Kidney epithelial cell (primary cell): ENCODE measurements at regions not wholly inside any gene's neighbourhood (a gene's known extent, or its start where the extent isn't known, plus 50 kb on each side); places are given as distances from the start of the nearest gene placed in this dataset.
A peak's percentile ranks its signal among the peaks of the same experiment; 100 is the strongest.

Experiments used
- DNase-seq: peaks from one replicate; pipeline ENCODE4 v3.0.0-alpha.2; 2010; ENCODE audit warnings: low read depth
- H3K27me3 ChIP-seq: 2 replicates; pipeline ENCODE4 v1.6.0; 2011; ENCODE audit warnings: low read length; ENCODE audit not compliant: control insufficient read depth, insufficient read depth
- H3K36me3 ChIP-seq: 2 replicates; pipeline ENCODE4 v1.5.1; 2011; ENCODE audit warnings: low read length; ENCODE audit not compliant: control insufficient read depth, insufficient read depth
- H3K4me3 ChIP-seq: 2 replicates; pipeline ENCODE4 v1.5.1; 2011; ENCODE audit warnings: low read depth, mild to moderate bottlenecking, control low read depth, low read length
- TF ChIP-seq, protein P1 (sequence below): IDR thresholded peaks from 2 replicates; pipeline ENCODE4 v1.5.1; 2011; ENCODE audit warnings: mild to moderate bottlenecking, moderate library complexity, low read length, control low read depth, inconsistent platforms; ENCODE audit not compliant: insufficient read depth, poor library complexity, severe bottlenecking

DNA sequence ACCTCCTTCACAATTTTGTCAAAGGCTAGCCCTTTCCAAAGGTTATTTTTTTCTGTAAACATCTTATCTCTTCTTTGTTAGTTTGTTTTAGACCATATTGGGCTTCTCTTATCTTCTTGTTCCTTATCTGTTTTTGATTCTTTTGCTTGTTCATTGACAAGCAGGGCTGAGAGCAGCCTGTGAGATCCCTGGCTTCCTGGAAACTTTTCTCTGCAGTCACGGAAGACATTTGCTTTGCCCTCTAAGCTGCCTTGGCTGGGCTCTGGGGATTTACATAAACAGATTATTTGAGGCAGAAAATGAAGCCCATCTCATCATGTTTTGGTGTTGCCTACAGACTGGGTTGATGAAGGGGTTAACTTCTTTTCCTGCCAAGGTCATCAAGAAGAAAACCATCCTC, 157.4 kb upstream of the AMOT start:
- TF ChIP-seq, protein P1, sequence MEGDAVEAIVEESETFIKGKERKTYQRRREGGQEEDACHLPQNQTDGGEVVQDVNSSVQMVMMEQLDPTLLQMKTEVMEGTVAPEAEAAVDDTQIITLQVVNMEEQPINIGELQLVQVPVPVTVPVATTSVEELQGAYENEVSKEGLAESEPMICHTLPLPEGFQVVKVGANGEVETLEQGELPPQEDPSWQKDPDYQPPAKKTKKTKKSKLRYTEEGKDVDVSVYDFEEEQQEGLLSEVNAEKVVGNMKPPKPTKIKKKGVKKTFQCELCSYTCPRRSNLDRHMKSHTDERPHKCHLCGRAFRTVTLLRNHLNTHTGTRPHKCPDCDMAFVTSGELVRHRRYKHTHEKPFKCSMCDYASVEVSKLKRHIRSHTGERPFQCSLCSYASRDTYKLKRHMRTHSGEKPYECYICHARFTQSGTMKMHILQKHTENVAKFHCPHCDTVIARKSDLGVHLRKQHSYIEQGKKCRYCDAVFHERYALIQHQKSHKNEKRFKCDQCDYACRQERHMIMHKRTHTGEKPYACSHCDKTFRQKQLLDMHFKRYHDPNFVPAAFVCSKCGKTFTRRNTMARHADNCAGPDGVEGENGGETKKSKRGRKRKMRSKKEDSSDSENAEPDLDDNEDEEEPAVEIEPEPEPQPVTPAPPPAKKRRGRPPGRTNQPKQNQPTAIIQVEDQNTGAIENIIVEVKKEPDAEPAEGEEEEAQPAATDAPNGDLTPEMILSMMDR, result no peak
- no peak for DNase-seq
- H3K4me3 ChIP-seq, result no peak overlapping the region
- H3K36me3 ChIP-seq, result no peaks in the 10 kb centered on the region
- H3K27me3 ChIP-seq, result no peaks in the 10 kb centered on the region

DNA sequence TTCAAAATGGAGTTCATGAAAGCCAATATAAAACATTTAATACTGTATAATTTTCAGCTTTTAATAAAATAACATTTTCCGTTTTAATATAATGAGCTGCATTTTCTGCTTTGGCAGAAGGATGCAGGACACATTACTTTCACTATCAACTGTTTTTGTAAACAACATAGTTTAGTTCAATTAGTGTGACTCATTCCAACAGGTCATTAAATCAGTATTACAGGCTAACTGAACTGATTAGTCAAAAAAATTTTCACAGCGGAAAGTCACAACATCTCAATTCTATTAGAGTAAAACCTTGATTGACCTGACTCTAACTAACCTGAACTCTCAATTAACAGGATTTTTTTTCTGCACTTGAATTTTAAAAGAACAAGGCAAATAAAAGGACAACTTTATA, 151.2 kb upstream of the AMOT start:
- DNase-seq, result no peak
- H3K27me3 ChIP-seq, result no peaks in the 10 kb centered on the region
- TF ChIP-seq, protein P1, result no peak

DNA sequence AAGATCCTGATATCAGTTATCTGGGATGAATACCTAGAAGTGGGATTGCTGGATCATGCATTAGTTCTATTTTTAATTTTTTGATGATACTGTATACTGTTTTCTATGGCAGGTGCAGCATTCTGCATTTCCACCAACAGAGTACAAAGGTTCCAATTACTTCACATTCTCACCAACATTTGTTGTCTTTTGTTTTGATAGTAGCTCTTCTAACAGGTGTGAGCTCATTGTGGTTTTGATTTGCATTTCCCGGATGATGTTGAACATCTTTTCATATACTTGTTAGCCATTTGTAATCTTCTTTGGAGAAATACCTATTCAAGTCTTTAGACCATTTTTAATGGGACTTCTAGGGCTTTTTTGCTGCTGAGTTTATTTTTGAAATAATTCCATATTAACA, 139.2 kb upstream of the AMOT start:
- H3K27me3 ChIP-seq, result no peaks in the 10 kb centered on the region
- DNase-seq, result no peak
- TF ChIP-seq, protein P1, result no peak
- no peak overlapping the region for H3K4me3 ChIP-seq
- no peaks in the 10 kb centered on the region for H3K36me3 ChIP-seq

More for the DNA sequence above, 151.2 kb upstream of the AMOT start:
- no peak overlapping the region for H3K4me3 ChIP-seq
- no peaks in the 10 kb centered on the region for H3K36me3 ChIP-seq

DNA sequence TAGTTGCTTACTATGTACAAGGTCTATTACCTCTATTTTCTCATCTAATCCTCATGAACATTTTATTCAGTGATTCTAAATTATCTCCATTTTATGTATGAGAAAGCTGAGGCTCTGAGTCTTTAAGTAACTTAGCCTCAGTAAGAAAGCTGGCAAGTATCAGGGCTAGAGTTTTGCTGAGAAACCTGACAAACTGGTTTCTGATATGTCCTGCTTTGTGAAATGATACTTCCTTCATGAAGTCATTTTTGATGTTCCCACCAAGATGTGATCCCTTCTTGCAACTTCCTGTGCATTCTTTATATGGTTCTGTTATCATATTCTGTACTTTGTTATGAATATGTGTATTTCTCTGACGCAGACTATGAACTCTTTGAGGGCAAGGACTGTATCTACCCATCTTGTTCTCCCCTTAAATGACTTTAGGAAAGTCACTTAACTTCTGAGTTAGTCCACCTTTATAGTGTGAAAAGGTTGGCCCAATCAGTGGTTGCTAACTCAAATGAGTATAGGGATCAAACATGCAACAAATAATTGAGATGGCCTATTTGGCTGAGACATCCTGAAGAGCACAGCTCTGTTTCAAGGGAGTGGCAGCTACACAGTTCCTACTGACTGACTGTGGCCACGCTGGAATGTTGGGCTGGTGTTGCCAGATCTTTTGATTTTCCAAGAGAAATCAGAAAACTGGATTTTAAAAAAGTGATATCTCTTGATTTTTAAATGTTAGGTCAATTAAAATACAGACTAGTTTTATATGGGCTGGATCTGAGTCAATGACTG, 127.9 kb upstream of the AMOT start:
- TF ChIP-seq, protein P1, result no peak
- H3K27me3 ChIP-seq, result no peaks in the 10 kb centered on the region
- no peak overlapping the region for H3K4me3 ChIP-seq
- no peaks in the 10 kb centered on the region for H3K36me3 ChIP-seq
- DNase-seq, result no peak

DNA sequence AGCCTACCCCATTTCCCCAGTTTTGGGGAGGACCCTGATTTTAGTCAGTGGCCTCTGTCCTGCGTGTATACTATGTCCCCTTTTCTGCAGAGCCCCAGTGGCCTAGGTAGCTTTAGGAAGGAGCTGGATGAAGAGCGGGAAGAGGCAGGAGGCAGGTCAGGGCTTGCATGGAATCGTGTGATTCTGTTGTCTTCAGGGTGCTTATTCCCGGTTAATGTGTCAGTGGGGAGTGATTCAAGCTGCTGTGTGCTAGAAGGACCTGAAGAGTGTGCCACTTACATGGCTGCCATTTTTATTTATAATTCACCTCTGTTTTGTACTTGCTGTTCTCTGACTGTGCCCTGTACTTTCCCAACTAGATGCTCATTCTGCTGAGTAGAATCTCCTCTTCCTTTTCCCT, 127.3 kb upstream of the AMOT start:
- TF ChIP-seq, protein P1, result no peak
- Histone ChIP-seq H3K4me3 (no peak overlapping the region), H3K27me3 (no peaks in the 10 kb centered on the region), H3K36me3 (no peaks in the 10 kb centered on the region)
- no peak for DNase-seq

DNA sequence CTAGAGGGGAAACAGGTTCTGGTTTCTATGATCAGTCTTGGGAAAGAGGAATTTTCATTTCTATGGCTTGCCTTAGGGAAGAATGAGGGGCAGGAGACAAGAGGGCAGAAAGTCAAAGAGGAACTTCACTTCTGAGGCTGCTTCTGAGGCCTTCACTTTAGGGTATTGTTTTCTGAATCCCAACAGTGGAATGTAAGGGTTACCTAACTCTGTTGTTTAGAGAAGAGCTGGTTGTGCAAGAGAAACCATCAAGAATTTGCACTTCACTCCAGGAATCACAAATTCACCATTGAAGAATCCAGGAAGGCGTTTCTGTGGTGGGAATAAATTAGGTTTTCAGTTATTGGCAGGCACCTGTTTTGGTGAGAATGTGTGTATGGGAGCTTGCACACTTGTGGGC, 126.7 kb upstream of the AMOT start:
- Histone ChIP-seq H3K4me3 (no peak overlapping the region), H3K36me3 (no peaks in the 10 kb centered on the region), H3K27me3 (no peaks in the 10 kb centered on the region)
- DNase-seq, result peak; percentile 10
- TF ChIP-seq, protein P1, result no peak
